PC-9 (cell line): ENCODE measurements at regions not wholly inside any gene's neighbourhood (a gene's known extent, or its start where the extent isn't known, plus 50 kb on each side); places are given as distances from the start of the nearest gene placed in this dataset.

Experiments used
- BruUV-seq: library from RNA; stranded (reverse); fragments of 400-500 nt; replicated peaks from 2 replicates; lab custom pipeline; 2021; lab: Mats Ljungman, UMichigan
- CTCF ChIA-PET: fragments of 300-600 bp; sonication (Branson Sonifier 250); formaldehyde crosslinking; loops from one replicate; lab custom pipeline; 2022; ENCODE audit warnings: antibody characterized with exemption; lab: Charles Lee
- POLR2A ChIA-PET: fragments of 300-600 bp; sonication (Branson Sonifier 250); formaldehyde crosslinking; loops from one replicate; lab custom pipeline; 2022; ENCODE audit warnings: antibody characterized with exemption; ENCODE audit not compliant: unreplicated experiment; lab: Charles Lee
- DNase-seq, 2 experiments: peaks; one replicate each; pipeline versions ENCODE4 v3.0.0 to v3.0.0-alpha.2; 2015 to 2022; ENCODE audit warnings: mixed read lengths in 1 of 2
- H2AFZ ChIP-seq: fragments of 200-600 bp; sonication (generic); 2 replicates; pipeline ENCODE4 v1.8.1; 2017; ENCODE audit warnings: antibody characterized with exemption
- H3F3A ChIP-seq: fragments of 200-600 bp; sonication (generic); 2 replicates; pipeline ENCODE4 v1.8.1; 2017; ENCODE audit warnings: antibody characterized with exemption, mild to moderate bottlenecking, low read depth; ENCODE audit not compliant: insufficient read depth
- H3K27ac ChIP-seq: fragments of 200-600 bp; sonication (generic); 2 replicates; pipeline ENCODE4 v1.6.1; 2016; ENCODE audit warnings: mixed run types
- H3K27me3 ChIP-seq: fragments of 200-600 bp; sonication (generic); 2 replicates; pipeline ENCODE4 v1.6.1; 2016; ENCODE audit warnings: low read depth, mixed run types; ENCODE audit not compliant: insufficient read depth
- H3K36me3 ChIP-seq: fragments of 200-600 bp; sonication (generic); 2 replicates; pipeline ENCODE4 v1.6.1; 2016; ENCODE audit warnings: low read depth, mixed run types
- H3K4me1 ChIP-seq: fragments of 200-600 bp; sonication (generic); replicated peaks from 2 replicates; pipeline ENCODE4 v1.6.1; 2016; ENCODE audit warnings: mixed run types; ENCODE audit not compliant: insufficient read depth
- H3K4me2 ChIP-seq: fragments of 200-600 bp; sonication (generic); 2 replicates; pipeline ENCODE4 v1.6.1; 2017; ENCODE audit warnings: mixed run types
- H3K4me3 ChIP-seq: fragments of 200-600 bp; sonication (generic); 2 replicates; pipeline ENCODE4 v1.6.1; 2016; ENCODE audit warnings: mixed run types
- H3K79me2 ChIP-seq: fragments of 200-600 bp; sonication (generic); 2 replicates; pipeline ENCODE4 v1.6.1; 2017; ENCODE audit warnings: low read depth, mixed run types
- H3K9me2 ChIP-seq: fragments of 200-600 bp; sonication (generic); 2 replicates; pipeline ENCODE4 v1.8.1; 2017; ENCODE audit warnings: mild to moderate bottlenecking; ENCODE audit not compliant: insufficient read depth
- H3K9me3 ChIP-seq: fragments of 200-600 bp; sonication (generic); 2 replicates; pipeline ENCODE4 v1.8.1; 2016; ENCODE audit warnings: low read depth; ENCODE audit not compliant: insufficient read depth
- H4K20me1 ChIP-seq: fragments of 200-600 bp; sonication (generic); 2 replicates; pipeline ENCODE4 v1.8.1; 2017; ENCODE audit not compliant: insufficient read depth
- EZH2 ChIP-seq: fragments of 200-600 bp; sonication (generic); IDR thresholded peaks from 2 replicates; pipeline ENCODE4 v1.8.0; 2017; ENCODE audit warnings: antibody characterized with exemption, low read depth
- intact Hi-C: fragments of 100-400 bp; cut with micrococcal nuclease; formaldehyde crosslinking; loops from one replicate; pipeline ENCODE4 v1.10.0; 2022; ENCODE audit not compliant: unreplicated experiment
- TF ChIP-seq, protein P1 (sequence below): fragments of 200-600 bp; sonication (generic); conservative IDR thresholded peaks from 2 replicates; pipeline ENCODE4 v1.6.1; 2017; ENCODE audit warnings: mixed run types, antibody characterized with exemption, mild to moderate bottlenecking, moderate library complexity

DNA sequence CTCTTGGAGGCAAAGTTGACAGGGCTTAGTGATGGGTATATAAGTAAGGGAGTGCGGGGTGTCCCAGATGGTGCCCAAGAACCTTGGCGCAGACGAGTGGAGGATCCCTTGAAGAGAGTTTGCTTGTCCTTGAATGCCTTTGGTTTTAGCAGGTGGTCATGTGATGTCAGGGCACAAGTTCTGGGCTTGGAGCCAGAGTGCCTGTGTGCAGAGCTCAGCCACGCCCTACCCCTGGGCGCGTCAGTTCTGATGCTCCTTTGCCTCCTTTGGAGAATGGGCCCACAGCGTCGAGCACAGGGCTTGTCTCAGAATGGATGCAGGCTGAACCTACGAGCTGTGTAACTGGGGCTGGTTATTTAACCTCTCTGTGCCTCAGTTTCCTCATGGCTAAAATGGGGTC is 412.2 kb upstream of the EEF2KMT start:
- no peak for TF ChIP-seq EZH2
- TF ChIP-seq, protein P1, sequence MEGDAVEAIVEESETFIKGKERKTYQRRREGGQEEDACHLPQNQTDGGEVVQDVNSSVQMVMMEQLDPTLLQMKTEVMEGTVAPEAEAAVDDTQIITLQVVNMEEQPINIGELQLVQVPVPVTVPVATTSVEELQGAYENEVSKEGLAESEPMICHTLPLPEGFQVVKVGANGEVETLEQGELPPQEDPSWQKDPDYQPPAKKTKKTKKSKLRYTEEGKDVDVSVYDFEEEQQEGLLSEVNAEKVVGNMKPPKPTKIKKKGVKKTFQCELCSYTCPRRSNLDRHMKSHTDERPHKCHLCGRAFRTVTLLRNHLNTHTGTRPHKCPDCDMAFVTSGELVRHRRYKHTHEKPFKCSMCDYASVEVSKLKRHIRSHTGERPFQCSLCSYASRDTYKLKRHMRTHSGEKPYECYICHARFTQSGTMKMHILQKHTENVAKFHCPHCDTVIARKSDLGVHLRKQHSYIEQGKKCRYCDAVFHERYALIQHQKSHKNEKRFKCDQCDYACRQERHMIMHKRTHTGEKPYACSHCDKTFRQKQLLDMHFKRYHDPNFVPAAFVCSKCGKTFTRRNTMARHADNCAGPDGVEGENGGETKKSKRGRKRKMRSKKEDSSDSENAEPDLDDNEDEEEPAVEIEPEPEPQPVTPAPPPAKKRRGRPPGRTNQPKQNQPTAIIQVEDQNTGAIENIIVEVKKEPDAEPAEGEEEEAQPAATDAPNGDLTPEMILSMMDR, result no peak
- H3K27ac ChIP-seq, result no peak overlapping the region
- no TSS peak for BruUV-seq
- intact Hi-C loops, result loop anchor here (10.0 kb wide), 1 partner anchor 1135 kb away; no protein-coding TSS in a partner anchor
- H3K9me2 ChIP-seq, result no peaks in the 10 kb centered on the region
- H3K4me1 ChIP-seq, result no peaks in the 10 kb centered on the region
- no peak for DNase-seq
- H2AFZ ChIP-seq, result no peak overlapping the region
- peaks cover 16% of the 10 kb centered on the region for H3K27me3 ChIP-seq
- ChIA-PET POLR2A (no interaction called here), CTCF (no interaction called here)
- no peaks in the 10 kb centered on the region for H3K79me2 ChIP-seq
- H3K36me3 ChIP-seq, result no peaks in the 10 kb centered on the region
- no peaks in the 10 kb centered on the region for H3K9me3 ChIP-seq
- H4K20me1 ChIP-seq, result no peaks in the 10 kb centered on the region
- no peaks in the 10 kb centered on the region for H3F3A ChIP-seq
- H3K4me2 ChIP-seq, result no peak overlapping the region
- no peak overlapping the region for H3K4me3 ChIP-seq

DNA sequence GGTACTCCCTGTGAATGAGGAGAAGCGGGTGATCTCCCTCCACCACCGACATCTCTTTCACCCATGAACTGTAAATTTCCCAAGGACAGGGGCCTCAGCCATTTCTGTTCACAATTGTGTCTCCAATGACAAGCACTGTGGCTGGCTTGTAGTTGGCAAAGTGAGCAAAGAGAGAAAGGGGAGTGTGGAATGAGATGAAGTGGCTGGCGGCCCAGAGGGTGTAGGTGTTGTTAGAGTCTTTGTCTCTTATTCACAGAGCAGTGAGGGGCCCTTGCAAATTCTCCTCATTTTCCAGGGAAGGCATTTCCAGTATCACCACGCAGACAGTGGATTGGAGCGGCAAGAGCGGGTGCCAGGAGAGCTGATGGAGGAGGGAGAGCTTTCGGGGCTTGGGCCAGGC is 411.7 kb upstream of the EEF2KMT start:
- no peak overlapping the region for H3K27ac ChIP-seq
- no peaks in the 10 kb centered on the region for H3K36me3 ChIP-seq
- no peaks in the 10 kb centered on the region for H3F3A ChIP-seq
- no peaks in the 10 kb centered on the region for H3K9me3 ChIP-seq
- H3K9me2 ChIP-seq, result no peaks in the 10 kb centered on the region
- H3K4me2 ChIP-seq, result no peak overlapping the region
- TF ChIP-seq EZH2, result no peak
- TF ChIP-seq, protein P1, result no peak
- intact Hi-C loops, result loop anchor here (10.0 kb wide), 1 partner anchor 1135 kb away; no protein-coding TSS in a partner anchor
- DNase-seq, result no peak
- POLR2A ChIA-PET, result no interaction called here
- H3K79me2 ChIP-seq, result no peaks in the 10 kb centered on the region
- no peaks in the 10 kb centered on the region for H4K20me1 ChIP-seq
- no TSS peak for BruUV-seq
- peaks cover 21% of the 10 kb centered on the region for H3K27me3 ChIP-seq
- no peak overlapping the region for H3K4me3 ChIP-seq
- H3K4me1 ChIP-seq, result no peaks in the 10 kb centered on the region
- no peak overlapping the region for H2AFZ ChIP-seq
- CTCF ChIA-PET, result no interaction called here

DNA sequence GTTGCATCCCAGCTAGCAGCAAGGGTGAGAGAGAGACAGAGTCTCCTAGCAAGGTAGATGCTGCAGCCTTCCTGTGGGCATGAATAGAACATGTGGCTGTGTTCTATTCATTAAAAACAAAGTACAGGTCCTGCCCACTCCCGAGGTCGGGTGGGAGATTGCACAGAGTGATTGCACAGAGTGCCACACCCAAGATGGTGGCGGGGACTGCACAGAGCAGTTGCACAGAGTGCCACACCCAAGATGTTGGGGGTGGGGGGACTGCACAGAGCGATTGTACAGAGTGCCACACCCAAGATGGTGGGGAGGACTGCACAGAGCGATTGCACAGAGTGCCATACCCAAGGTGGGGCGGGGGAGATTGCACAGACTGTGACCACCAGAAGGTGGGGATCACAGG is 410.8 kb upstream of the EEF2KMT start:
- H3K36me3 ChIP-seq, result no peaks in the 10 kb centered on the region
- no TSS peak for BruUV-seq
- H3K4me3 ChIP-seq, result no peak overlapping the region

More for the DNA sequence above, 410.8 kb upstream of the EEF2KMT start:
- ChIA-PET CTCF (no interaction called here), POLR2A (no interaction called here)
- TF ChIP-seq EZH2, result no peak
- TF ChIP-seq, protein P1, result no peak
- no peaks in the 10 kb centered on the region for H3F3A ChIP-seq
- no peak overlapping the region for H2AFZ ChIP-seq
- intact Hi-C loops, result loop anchor here (10.0 kb wide), 1 partner anchor 1136 kb away; no protein-coding TSS in a partner anchor
- no peak overlapping the region for H3K27ac ChIP-seq
- H3K9me2 ChIP-seq, result no peaks in the 10 kb centered on the region
- no peaks in the 10 kb centered on the region for H3K4me1 ChIP-seq
- no peaks in the 10 kb centered on the region for H3K79me2 ChIP-seq
- no peak for DNase-seq
- H3K4me2 ChIP-seq, result no peak overlapping the region
- peaks cover 23% of the 10 kb centered on the region for H3K27me3 ChIP-seq
- H4K20me1 ChIP-seq, result no peaks in the 10 kb centered on the region
- H3K9me3 ChIP-seq, result no peaks in the 10 kb centered on the region
